Right lobe of liver (tissue), 4 donors: ENCODE measurements at regions not wholly inside any gene's neighbourhood (a gene's known extent, or its start where the extent isn't known, plus 50 kb on each side); places are given as distances from the start of the nearest gene placed in this dataset.

Source experiments
- POLR2A ChIP-seq: fragments of 450-650 bp; IDR thresholded peaks from one replicate; pipeline ENCODE4 v1.6.1; 2017; ENCODE audit warnings: antibody characterized with exemption, mild to moderate bottlenecking
- TF ChIP-seq, protein P1 (sequence below), 4 donors: fragments of 200-600 bp in 3 of 4; fragments of 450-650 bp in 1 of 4; IDR thresholded peaks; one replicate each; pipeline versions ENCODE4 v1.5.1 to v1.8.0; 2016 to 2022; ENCODE audit warnings: antibody characterized with exemption in 4 of 4, mild to moderate bottlenecking in 2 of 4
- donor health status: DM: no; HTN: no; CAD: no.
- donor health status: DM: no; HTN: no; CAD: no.
- donor health status: DM: no; HTN: yes; CAD: no.

DNA sequence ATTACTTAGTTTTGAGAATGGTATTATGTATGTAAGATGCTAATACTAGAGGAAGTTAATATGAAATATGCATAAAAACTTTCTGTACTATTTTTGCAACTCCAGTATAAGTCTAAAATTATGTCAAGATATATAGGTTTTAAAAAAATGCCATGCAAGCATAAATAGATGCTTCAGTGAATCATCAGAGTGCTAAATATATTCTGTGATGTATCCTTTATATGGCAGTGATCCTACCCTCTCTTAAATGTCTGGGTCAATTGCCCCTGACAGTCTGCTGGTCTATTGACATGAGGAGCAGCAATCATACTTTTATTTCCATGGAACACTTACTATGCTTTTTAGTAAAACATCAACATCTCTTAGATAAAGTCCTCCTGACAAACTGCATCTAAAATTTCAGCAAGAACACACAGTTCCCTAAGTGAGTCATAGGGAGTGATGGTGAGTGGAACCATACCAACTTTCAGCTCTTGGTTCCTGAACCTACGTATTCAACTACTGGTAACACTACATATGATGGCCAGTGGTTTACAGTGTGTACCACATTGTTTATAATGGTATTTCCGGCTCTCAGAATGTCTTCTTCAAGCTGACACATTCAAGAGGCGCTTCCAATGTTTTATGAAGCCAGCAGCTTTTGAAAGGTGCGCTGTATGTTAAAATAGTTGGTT lies 928.7 kb upstream of the GJE1 start:
- TF ChIP-seq, protein P1, sequence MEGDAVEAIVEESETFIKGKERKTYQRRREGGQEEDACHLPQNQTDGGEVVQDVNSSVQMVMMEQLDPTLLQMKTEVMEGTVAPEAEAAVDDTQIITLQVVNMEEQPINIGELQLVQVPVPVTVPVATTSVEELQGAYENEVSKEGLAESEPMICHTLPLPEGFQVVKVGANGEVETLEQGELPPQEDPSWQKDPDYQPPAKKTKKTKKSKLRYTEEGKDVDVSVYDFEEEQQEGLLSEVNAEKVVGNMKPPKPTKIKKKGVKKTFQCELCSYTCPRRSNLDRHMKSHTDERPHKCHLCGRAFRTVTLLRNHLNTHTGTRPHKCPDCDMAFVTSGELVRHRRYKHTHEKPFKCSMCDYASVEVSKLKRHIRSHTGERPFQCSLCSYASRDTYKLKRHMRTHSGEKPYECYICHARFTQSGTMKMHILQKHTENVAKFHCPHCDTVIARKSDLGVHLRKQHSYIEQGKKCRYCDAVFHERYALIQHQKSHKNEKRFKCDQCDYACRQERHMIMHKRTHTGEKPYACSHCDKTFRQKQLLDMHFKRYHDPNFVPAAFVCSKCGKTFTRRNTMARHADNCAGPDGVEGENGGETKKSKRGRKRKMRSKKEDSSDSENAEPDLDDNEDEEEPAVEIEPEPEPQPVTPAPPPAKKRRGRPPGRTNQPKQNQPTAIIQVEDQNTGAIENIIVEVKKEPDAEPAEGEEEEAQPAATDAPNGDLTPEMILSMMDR (IDR thresholded peaks at IDR 0.05): no peak
- TF ChIP-seq POLR2A: no peak
